ENCODE measurements at regions not wholly inside any gene's neighbourhood (a gene's known extent, or its start where the extent isn't known, plus 50 kb on each side); places are given as distances from the start of the nearest gene placed in this dataset.
"Not testable (repeated sequence)": the region's sequence is repeated elsewhere in the genome, so short reads cannot be mapped to it uniquely, and the experiment has no call there.

DNA sequence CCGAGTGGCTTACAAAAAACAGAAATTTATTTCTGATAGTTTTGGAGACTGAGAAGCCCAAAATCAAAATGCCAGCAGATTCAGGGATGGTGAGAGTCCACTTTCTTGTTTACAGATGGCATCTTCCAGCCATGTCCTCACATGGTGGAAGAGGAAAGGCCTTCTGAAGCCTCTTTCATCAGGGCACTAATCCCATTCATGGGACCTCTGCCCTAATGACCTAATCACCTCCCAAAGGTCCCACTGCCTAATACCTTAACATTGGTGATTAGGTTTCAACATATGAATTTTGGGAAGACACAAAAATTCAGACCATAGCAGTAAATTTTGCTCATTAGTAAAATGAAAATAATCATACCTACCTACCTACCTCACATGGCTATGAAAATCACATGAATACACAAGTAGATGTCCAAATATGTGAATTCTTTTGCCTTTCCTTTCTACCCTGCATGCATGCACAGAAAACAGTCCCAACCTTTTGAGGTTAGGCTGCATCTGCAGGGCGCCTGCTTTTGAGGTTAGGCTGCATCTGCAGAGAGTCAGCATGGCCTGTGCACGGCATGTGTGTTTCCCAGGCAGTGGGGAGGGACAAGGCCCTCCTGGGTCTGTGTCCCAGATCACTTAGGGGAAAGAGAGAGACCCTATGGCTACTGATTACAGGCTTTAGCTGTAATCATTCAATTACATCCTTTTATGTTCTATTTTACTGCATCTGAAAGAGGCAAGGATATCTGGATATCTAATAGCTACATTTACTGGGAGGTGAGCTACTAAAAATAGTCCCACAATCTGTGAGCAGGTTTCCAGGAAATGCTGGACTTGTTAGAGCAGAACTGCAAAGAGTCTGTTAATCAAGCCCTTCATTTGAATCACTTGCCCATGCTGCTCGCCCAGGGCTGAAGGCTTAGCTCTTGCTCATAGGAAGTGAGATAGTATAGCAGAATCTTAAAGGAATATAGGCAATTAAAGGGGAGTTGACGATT lies 497.7 kb upstream of the MARCKS start:
- in situ Hi-C loops (cut with HindIII; ENCODE audit: low pct_unique_long_range_greater_than_20kb, low sequenced_read_pairs): no loop called here
- peak; percentile 7 for DNase-seq (ENCODE audit: low read depth, low spot score)

DNA sequence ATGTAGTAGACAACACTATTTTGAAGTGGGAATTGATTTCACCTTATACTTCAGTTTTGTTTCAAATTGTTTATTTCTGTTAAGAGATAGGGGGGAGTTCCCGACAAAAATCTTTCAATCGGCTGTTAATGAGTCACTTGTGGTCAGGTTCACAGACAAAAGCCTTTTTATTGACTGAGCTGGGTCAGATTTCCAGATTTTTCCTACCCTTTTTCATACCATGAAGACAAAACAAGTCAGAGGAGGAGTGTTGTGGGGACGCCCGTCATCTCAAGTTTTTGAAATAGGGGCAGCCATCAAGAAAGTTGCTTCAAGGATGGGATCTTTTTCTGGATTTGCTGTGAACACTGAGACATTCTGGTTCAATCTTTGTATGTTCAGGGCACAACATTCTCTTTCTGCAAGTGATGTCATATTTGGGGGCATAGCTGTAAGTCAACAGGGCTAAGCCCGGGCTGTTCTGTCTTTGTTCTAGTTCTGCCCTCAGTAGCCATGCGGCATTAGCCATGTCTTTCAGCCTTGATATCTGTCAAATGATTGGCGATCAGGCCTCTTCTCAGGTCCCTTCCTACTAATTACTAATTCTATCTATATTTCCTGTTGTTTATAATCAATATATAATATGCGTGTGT lies 496.0 kb upstream of the MARCKS start:
- in situ Hi-C loops (cut with HindIII; ENCODE audit: low pct_unique_long_range_greater_than_20kb, low sequenced_read_pairs): no loop called here
- peak; percentile 71 for DNase-seq (ENCODE audit: low read depth, low spot score)

DNA sequence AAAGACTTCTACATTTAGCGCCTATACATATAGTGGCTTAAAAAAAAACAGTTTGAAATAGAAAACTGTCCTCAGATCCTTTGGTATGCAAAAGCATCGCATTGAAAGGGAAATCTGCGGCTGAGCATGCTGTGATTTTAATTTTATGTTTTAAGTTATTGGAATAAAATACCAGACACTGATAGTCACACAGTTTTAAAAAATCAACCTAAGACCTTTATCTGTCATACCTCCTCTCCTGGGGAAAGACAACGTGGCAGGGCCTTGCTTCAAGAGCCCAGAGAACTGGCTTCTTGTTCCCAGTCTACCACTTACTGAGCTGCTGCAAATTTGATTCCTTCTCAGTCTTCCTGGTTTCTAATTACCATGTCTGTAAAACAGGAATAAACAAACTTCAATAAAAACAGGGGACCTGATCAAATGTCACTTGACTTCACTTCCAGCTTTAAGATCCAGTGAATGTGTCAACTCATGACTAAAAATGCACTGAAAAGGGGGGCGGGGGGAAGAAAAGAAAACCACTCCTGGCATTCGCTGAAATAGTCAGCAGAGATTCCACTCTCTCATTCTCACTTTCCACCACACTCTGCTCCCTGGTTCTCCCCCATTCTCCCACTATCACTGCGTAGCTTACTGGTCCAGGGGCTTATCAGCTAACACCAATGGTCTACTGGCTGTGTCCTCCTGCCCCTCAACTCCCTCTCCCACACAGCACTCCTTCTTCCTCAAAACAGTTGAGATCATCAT lies 494.7 kb upstream of the MARCKS start:
- in situ Hi-C loops (cut with HindIII; ENCODE audit: low pct_unique_long_range_greater_than_20kb, low sequenced_read_pairs): no loop called here
- no peak for DNase-seq (ENCODE audit: low read depth, low spot score)

DNA sequence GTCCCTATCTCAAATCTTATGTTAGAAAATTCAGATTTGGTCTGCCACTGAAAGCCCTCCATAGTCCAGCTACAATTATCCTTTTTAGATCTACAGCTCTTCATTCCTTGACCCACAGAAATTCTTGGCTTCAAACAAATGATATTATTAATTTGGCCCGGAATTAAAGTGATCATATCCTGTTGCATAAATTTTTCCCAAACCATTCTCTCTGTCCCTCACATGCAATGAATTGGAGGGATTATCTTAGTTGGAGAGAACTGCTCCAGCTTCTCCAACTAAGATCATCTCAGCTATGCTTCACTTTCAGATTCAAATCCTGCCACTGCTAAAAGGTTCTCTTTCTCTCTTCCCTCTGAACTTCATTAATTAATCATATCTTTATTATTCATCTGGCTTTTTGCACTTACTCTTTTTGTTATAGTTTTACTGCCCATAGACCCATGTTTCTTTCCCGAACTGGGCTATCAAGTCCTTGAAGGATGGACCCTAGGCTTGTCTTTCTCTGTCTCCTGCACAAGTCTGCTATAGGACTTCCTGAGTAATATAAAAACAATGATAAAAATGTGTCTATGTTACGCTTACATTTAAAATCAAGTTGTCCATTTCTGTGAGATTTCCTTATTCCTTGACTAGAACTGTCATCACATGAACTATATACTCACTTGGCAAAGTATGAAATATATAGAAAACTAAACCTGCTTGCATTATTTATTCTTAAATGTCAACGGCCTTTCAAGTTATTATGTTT lies 493.9 kb upstream of the MARCKS start:
- in situ Hi-C loops (cut with HindIII; ENCODE audit: low pct_unique_long_range_greater_than_20kb, low sequenced_read_pairs): no loop called here
- DNase-seq (ENCODE audit: low read depth, low spot score): no peak

DNA sequence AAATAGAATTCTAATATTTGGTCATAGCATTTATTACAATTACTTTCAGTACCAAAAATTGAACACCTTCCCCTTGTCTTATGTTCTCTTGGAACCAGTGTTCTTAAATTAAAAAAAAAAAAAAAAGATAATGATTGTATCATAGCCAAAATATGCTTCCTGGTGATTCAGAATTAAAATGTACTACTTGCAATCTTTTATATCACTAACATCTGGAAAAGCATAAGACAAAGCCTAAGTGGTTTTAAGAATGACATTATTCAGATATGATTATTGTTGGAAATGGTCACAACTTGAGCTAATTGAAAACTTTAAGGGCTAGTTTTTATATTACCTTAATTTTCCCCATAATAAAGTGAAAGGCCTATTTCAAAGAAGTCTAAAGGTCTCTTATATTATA lies 493.3 kb upstream of the MARCKS start:
- in situ Hi-C loops (cut with HindIII; ENCODE audit: low pct_unique_long_range_greater_than_20kb, low sequenced_read_pairs): no loop called here
- DNase-seq (ENCODE audit: low read depth, low spot score): no peak

DNA sequence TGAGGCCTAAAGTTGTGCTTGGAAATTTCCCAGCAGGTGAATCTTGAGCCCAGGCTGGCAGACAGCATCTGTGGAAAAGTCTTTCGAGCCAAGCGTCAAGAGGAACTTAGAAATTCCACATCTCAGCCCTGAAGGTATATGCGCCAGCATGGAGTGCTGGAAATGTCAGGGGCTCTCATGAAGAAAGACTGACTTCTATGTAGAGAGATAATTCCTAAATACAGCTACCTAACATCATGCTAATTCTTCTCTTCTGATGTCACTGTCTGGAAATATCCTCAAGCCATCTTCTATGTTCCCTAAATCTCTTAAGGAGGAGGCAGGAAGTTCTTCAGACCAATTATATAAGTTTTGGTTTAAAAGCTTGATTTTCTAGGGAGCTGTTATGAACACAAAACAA lies 492.4 kb upstream of the MARCKS start:
- peak; percentile 16 for DNase-seq (ENCODE audit: low read depth, low spot score)
- in situ Hi-C loops (cut with HindIII; ENCODE audit: low pct_unique_long_range_greater_than_20kb, low sequenced_read_pairs): no loop called here

DNA sequence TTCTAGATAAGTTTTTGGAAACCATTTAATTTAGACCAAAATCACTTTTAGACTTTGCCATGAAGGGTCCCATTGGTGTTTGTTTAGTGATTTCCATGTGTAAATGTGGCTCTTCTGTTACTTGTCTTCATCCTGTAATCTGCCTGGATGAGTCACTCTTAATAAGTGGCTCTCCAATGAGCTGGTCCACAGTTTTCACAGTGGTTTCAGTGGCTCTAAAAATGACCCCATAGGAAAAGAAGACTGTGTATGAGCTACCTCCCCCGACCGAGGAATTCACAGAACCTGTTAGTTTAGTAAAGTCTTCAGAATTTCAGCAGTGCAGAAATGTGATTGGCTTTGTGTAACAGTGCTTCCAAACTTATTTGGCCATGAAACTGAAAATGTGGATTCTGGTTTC lies 492.0 kb upstream of the MARCKS start:
- DNase-seq (ENCODE audit: low read depth, low spot score): peak; percentile 4
- in situ Hi-C loops (cut with HindIII; ENCODE audit: low pct_unique_long_range_greater_than_20kb, low sequenced_read_pairs): no loop called here

DNA sequence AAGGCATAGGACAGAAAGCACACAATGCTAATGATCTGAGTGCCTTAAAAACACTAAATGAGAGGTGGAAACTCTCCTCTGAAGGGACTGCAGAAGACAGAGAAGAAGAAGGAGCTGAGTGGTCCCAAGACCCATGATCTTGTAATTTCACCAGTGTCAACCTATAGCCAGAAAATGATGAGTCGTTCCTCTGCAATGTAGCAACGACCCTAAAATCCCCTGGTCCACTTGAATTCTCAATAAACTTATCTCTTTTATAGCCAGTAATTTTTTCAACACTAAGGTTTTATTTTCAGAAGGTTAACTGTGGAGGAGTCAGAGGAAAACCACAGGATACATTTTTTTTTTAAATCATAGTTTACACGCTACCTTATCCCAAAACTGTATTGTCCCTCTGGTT lies 490.6 kb upstream of the MARCKS start:
- in situ Hi-C loops (cut with HindIII; ENCODE audit: low pct_unique_long_range_greater_than_20kb, low sequenced_read_pairs): no loop called here
- no peak for DNase-seq (ENCODE audit: low read depth, low spot score)

DNA sequence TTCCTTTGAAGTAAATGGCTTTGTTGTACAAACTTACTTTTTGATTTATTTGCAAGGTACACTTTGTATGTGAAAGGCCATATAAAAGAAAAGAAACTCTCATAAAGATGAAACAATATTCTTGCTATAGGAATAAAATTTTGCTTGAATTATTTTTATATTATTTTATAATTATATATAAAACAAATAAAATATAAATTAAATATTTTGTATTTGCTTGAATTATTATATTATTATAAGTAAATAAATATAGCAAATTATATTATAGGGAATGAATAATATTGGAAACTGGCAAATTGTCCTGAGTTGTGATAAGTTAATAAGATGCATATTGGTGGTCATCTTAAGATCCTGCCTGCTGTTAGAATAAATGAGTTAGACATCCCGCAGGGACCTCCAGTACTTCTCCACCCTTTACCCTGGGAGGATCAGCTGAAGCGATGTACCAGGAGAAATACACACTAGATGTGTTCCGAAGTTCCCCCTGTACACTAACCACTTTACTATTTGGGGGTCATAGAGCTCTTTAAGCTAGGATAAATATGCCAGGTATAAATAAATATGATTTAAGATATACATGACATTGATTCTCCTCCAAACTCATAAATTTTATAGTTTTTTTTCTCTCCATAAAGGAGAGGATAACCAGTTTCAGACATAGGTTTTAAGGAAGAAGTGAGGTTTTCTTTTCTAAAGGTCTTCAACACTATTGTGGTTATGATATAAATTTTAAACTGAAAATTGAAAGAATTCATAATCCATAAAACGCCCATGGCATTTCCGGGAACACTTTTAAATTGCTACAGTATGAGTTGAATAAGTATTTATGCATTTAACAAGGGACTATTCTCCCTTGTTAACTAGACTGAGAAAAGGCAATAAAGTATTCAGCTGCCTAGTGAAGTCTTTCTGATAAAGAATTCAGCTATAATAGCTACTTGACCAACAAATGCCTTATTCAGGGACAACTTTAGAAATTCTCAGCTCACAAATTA lies 486.3 kb upstream of the MARCKS start:
- in situ Hi-C loops (cut with HindIII; ENCODE audit: low pct_unique_long_range_greater_than_20kb, low sequenced_read_pairs): no loop called here
- peak; percentile 59 for DNase-seq (ENCODE audit: low read depth, low spot score)

DNA sequence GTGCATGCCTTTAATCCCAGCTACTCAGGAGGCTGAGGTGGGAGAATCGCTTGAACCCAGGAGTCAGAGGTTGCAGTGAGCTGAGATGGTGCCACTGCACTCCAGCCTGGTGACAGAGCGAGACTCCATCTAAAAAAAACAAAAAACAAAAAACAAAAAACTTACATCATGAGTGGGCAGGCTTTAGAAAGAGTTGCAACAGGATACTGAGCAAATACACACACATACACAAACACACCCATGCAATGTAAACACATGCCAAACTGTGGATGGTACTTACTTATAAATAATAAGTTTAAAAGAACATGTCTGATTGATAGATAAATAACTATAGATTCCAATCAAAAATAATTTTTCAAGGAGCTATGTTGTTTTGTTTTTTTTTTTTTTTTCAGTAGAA lies 481.7 kb upstream of the MARCKS start:
- in situ Hi-C loops (cut with HindIII; ENCODE audit: low pct_unique_long_range_greater_than_20kb, low sequenced_read_pairs); DNase-seq (ENCODE audit: low read depth, low spot score): not testable (repeated sequence)

DNA sequence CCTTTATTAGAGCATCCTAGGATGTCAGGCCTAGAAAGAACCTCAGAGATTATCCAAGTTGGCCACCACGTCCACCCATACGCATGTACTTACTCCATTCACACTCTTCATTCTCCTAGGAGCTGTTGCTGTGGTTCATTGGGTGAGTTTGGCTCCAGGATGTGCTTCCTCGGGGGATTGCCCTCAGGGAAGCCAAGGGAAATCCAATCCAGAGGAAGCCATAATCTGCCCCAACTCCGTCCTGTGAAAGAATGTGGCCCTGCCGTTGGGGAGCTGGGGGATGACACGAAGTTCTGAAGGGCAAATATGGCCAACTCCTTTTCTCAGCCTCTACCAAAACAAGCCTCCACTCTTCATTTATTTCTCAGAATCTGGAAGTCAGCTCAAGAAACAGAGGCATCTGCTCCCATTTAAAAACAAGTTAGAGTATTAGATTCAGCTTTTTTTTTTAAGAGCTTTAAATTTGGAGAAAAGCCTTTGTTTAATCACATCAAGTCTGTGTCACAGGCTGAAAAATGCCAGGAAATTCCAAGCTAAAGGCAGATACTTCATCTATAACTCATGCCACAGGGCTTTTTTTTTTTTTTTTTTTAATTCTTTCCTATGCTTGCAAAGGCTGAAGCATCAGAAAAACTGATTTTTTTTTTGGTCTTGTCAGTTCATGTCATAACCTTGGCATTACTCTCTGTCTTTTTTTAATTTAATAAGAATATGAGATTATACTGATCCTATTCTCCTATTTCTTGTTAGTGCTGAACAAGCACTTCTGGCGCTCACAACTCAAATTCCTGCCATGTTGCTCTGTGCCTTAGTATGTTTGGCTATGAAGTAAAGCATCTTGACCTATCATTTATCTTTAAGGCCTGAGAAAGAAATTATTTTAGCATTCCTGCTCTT lies 480.9 kb upstream of the MARCKS start:
- DNase-seq (ENCODE audit: low read depth, low spot score): no peak
- in situ Hi-C loops (cut with HindIII; ENCODE audit: low pct_unique_long_range_greater_than_20kb, low sequenced_read_pairs): no loop called here

DNA sequence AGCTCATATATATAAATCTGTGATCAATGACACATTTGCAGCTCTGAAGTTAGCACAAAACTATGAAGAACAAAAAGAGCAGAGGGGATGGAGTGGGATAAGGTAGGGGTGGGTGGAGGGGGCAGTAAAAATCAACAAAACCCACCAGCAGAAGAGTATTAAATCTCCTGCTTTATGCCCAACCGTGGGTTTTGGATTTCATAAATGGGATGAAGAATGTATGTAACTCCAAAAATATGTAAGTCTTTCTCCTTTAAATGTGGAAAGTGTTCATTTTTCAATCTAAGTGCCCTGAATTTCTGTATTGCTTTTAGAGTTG lies 480.3 kb upstream of the MARCKS start:
- in situ Hi-C loops (cut with HindIII; ENCODE audit: low pct_unique_long_range_greater_than_20kb, low sequenced_read_pairs): no loop called here

DNA sequence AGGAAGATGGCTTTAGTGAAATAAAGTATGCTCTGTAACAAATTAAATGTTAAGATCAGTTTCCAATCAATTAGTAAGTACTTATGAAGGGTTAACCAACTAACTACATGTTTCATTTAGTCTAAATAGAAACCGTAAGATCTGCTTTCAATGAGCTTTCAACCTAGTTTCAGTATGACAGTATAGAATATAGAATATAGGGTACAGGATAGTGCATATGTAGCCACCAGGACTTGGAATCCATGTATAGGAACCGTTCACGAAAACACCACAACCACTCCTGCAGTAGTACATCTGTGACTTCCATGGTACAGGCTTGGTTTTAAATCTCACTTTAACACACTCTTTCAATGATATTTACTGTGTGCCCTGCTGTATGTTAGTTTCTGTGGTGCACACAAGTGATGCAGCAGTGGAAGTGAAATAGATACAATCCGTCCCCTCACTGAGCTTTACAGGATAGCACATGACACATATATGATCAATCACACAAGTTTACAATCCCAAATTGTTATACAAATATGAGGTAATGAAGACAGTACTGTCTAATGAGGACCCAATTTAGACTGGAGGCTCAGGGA lies 479.7 kb upstream of the MARCKS start:
- in situ Hi-C loops (cut with HindIII; ENCODE audit: low pct_unique_long_range_greater_than_20kb, low sequenced_read_pairs): no loop called here
- no peak for DNase-seq (ENCODE audit: low read depth, low spot score)

More for the DNA sequence above, 480.3 kb upstream of the MARCKS start:
- no peak for DNase-seq (ENCODE audit: low read depth, low spot score)

DNA sequence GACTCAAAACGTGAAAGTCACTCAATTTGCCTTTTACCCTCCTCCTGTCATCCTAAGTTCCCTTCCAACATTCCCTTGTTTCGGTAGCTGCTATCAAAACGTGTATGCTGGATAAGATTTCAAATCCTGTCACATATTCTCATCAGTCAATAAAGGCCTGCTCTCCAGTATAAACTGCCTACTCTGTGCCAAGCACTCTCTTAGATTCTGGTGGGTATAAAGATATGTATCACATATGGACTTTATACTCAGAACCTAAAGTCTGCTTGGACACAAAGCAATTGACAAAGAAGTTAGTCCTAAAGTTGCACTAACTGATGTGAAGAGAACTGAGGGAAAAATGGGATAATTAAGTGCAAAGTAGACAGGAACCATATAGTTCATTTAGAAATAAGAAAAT lies 476.6 kb upstream of the MARCKS start:
- in situ Hi-C loops (cut with HindIII; ENCODE audit: low pct_unique_long_range_greater_than_20kb, low sequenced_read_pairs): no loop called here
- DNase-seq (ENCODE audit: low read depth, low spot score): no peak

DNA sequence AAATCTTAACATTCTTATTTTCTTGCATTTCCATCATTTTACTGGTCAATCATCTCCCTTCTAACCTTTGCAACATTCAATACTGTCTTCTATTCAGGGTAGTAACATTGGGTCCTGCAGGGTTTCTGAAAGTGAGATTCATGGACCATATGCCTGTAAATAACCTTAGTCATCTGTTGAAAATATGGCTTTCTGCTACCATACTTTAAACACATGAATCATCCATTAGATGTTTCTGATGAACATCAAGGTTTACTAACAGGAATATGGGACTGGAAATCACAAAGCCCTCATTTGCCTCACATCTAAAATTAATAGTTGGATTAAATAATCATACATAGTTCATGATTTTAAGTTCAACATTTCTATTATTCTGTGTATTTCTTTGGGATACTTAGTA lies 475.9 kb upstream of the MARCKS start:
- DNase-seq (ENCODE audit: low read depth, low spot score): no peak
- in situ Hi-C loops (cut with HindIII; ENCODE audit: low pct_unique_long_range_greater_than_20kb, low sequenced_read_pairs): no loop called here

DNA sequence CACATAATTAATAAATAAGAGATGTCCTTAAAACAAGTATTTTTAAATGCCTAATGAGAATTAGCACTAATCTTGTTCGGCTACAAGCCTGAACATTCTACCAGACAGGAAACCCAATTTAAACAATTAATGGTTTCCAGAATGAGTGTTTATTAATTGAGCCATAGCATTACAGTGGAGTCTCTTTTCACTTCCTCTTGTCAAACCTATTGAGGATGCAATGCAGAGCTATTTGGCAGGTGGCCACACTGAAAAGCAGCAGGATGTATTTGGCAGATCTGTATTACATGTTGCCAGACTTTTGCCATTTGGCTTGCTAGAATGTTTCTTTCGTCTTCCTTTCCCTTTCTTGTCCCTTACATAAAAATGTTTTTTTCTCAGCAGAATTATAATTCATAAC lies 475.2 kb upstream of the MARCKS start:
- in situ Hi-C loops (cut with HindIII; ENCODE audit: low pct_unique_long_range_greater_than_20kb, low sequenced_read_pairs): no loop called here
- DNase-seq (ENCODE audit: low read depth, low spot score): no peak
